Endodermal cell (in vitro differentiated cells): ENCODE measurements at regions not wholly inside any gene's neighbourhood (a gene's known extent, or its start where the extent isn't known, plus 50 kb on each side); places are given as distances from the start of the nearest gene placed in this dataset.

Experiments used
- DNase-seq: peaks from one replicate; pipeline ENCODE4 v3.0.0-alpha.2; 2017
- H3K27ac ChIP-seq: 2 replicates; pipeline ENCODE4 v1.5.1; 2013; ENCODE audit warnings: mild to moderate bottlenecking, low read depth, low read length, moderate library complexity
- H3K27me3 ChIP-seq: 2 replicates; pipeline ENCODE4 v1.6.1; 2013; ENCODE audit warnings: mild to moderate bottlenecking, low read length, moderate library complexity; ENCODE audit not compliant: insufficient read depth, control insufficient read depth, poor library complexity, severe bottlenecking
- H3K36me3 ChIP-seq: 2 replicates; pipeline ENCODE4 v1.7.0; 2013; ENCODE audit warnings: mild to moderate bottlenecking, low read length, moderate library complexity; ENCODE audit not compliant: control insufficient read depth, insufficient read depth
- H3K4me1 ChIP-seq: one replicate; pipeline ENCODE4 v1.7.0; 2013; ENCODE audit warnings: low read length; ENCODE audit not compliant: control insufficient read depth, insufficient read depth
- H3K4me3 ChIP-seq: 2 replicates; pipeline ENCODE4 v1.5.1; 2013; ENCODE audit warnings: mild to moderate bottlenecking, low read length, moderate library complexity
- H3K9ac ChIP-seq: 2 replicates; pipeline ENCODE4 v1.6.1; 2013; ENCODE audit warnings: mild to moderate bottlenecking, low read length, moderate library complexity; ENCODE audit not compliant: poor library complexity, severe bottlenecking; ENCODE audit errors: extremely low read depth
- H3K9me3 ChIP-seq: 2 replicates; pipeline ENCODE4 v1.6.1; 2013; ENCODE audit warnings: mild to moderate bottlenecking, low read length, moderate library complexity; ENCODE audit not compliant: control insufficient read depth
- H3K27ac Mint-ChIP-seq: 2 replicates; pipeline ENCODE4 v1.8.0; 2020; ENCODE audit warnings: mixed read lengths
- H3K27me3 Mint-ChIP-seq: 2 replicates; pipeline ENCODE4 v1.8.0; 2021; ENCODE audit warnings: mild to moderate bottlenecking, mixed read lengths; ENCODE audit not compliant: insufficient read depth
- H3K36me3 Mint-ChIP-seq: 2 replicates; pipeline ENCODE4 v1.8.0; 2020; ENCODE audit warnings: low read depth, mixed read lengths
- H3K4me1 Mint-ChIP-seq: 2 replicates; pipeline ENCODE4 v1.8.0; 2020; ENCODE audit warnings: mixed read lengths
- H3K4me3 Mint-ChIP-seq: 2 replicates; pipeline ENCODE4 v1.8.0; 2020; ENCODE audit warnings: mild to moderate bottlenecking, moderate library complexity, mixed read lengths
- H3K9me3 Mint-ChIP-seq: 2 replicates; pipeline ENCODE4 v1.8.0; 2020; ENCODE audit warnings: mild to moderate bottlenecking, mixed read lengths
- CTCF ChIP-seq: fragments of 200-600 bp; sonication (generic); conservative IDR thresholded peaks from 2 replicates; pipeline ENCODE4 v1.5.0; 2021; ENCODE audit warnings: antibody characterized with exemption, mild to moderate bottlenecking
- WGBS, 2 experiments: methylation state at CpG; one replicate each; pipeline versions ENCODE4 v1.1.5 to v1.1.7; 2013; ENCODE audit warnings: missing lambda C conversion rate in 2 of 2, mixed read lengths in 1 of 2; ENCODE audit not compliant: insufficient coverage in 1 of 2, insufficient read length in 1 of 2; 5-methylcytosine and 5-hydroxymethylcytosine counted together

GRCh38 chr12:84413656-84414055 is 498.9 kb downstream of the SLC6A15 start:
- Mint-ChIP-seq H3K9me3 (no peaks in the 10 kb centered on the region), H3K27me3 (no peaks in the 10 kb centered on the region), H3K4me3 (no peak overlapping the region), H3K27ac (no peak overlapping the region), H3K4me1 (no peaks in the 10 kb centered on the region), H3K36me3 (no peaks in the 10 kb centered on the region)
- Histone ChIP-seq H3K36me3 (no peaks in the 10 kb centered on the region), H3K4me1 (no peaks in the 10 kb centered on the region), H3K4me3 (no peak overlapping the region), H3K9ac (no peak overlapping the region), H3K27me3 (no peaks in the 10 kb centered on the region), H3K9me3 (no peaks in the 10 kb centered on the region), H3K27ac (no peak overlapping the region)
- TF ChIP-seq CTCF, result no peak
- DNase-seq, result no peak
- 85% methylated on average over 2 of the region's 2 CpGs; no CpG with 5 or more reads in 1 of the 2 experiments for WGBS, 2 experiments

- no peaks in the 10 kb centered on the region for H3K36me3 Mint-ChIP-seq
- TF ChIP-seq CTCF, result no peak
- 95 to 100% methylated on average over 1 of the region's 1 CpG for WGBS, 2 experiments
- Histone ChIP-seq H3K9ac (no peak overlapping the region), H3K4me3 (no peak overlapping the region), H3K4me1 (no peaks in the 10 kb centered on the region), H3K27ac (no peak overlapping the region), H3K36me3 (no peaks in the 10 kb centered on the region), H3K27me3 (no peaks in the 10 kb centered on the region), H3K9me3 (peaks cover 6% of the 10 kb centered on the region)
- H3K9me3 Mint-ChIP-seq, result peaks cover 6% of the 10 kb centered on the region
- H3K27me3 Mint-ChIP-seq, result no peaks in the 10 kb centered on the region
- no peak overlapping the region for H3K27ac Mint-ChIP-seq
- no peak for DNase-seq
- H3K4me1 Mint-ChIP-seq, result no peaks in the 10 kb centered on the region
- no peak overlapping the region for H3K4me3 Mint-ChIP-seq
Measured at GRCh38 chr12:84412226-84412625, 500.4 kb downstream of the SLC6A15 start.

GRCh38 chr12:84411031-84411430 is 501.6 kb downstream of the SLC6A15 start:
- Histone ChIP-seq H3K4me1 (no peaks in the 10 kb centered on the region), H3K9ac (no peak overlapping the region), H3K36me3 (no peaks in the 10 kb centered on the region), H3K27me3 (no peaks in the 10 kb centered on the region), H3K9me3 (peaks cover 6% of the 10 kb centered on the region), H3K4me3 (no peak overlapping the region), H3K27ac (no peak overlapping the region)
- Mint-ChIP-seq H3K4me3 (no peak overlapping the region), H3K27me3 (no peaks in the 10 kb centered on the region), H3K27ac (no peak overlapping the region), H3K4me1 (no peaks in the 10 kb centered on the region), H3K36me3 (no peaks in the 10 kb centered on the region), H3K9me3 (peaks cover 6% of the 10 kb centered on the region)
- TF ChIP-seq CTCF, result no peak
- 93 to 97% methylated on average over 3 of the region's 3 CpGs for WGBS, 2 experiments
- no peak for DNase-seq
